ENCODE measurements at regions not wholly inside any gene's neighbourhood (a gene's known extent, or its start where the extent isn't known, plus 50 kb on each side); places are given as distances from the start of the nearest gene placed in this dataset.

DNA sequence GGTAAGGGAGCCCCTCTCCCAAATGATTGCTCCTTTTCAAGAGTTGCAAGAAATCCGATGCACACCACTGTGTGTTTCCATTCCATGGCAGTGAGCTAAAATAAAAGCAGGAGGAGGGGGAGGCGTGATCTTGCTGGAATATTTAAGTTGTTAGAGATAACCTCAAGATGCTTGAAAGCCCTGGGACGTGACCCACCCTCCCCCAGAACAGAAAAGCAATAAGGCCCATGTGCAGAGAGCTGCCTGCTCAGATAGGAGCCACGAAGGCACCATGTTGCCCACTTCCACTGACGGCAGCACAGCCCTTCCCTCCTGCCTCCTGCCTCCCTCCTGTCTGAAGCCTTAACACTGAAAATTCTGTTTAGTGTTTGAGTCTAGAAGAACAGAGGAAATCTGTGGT lies 432.6 kb upstream of the CDH4 start:
- TF ChIP-seq, protein P1, sequence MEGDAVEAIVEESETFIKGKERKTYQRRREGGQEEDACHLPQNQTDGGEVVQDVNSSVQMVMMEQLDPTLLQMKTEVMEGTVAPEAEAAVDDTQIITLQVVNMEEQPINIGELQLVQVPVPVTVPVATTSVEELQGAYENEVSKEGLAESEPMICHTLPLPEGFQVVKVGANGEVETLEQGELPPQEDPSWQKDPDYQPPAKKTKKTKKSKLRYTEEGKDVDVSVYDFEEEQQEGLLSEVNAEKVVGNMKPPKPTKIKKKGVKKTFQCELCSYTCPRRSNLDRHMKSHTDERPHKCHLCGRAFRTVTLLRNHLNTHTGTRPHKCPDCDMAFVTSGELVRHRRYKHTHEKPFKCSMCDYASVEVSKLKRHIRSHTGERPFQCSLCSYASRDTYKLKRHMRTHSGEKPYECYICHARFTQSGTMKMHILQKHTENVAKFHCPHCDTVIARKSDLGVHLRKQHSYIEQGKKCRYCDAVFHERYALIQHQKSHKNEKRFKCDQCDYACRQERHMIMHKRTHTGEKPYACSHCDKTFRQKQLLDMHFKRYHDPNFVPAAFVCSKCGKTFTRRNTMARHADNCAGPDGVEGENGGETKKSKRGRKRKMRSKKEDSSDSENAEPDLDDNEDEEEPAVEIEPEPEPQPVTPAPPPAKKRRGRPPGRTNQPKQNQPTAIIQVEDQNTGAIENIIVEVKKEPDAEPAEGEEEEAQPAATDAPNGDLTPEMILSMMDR (IDR thresholded peaks at IDR 0.05) = no peak
- no peak for TF ChIP-seq EZH2phosphoT487 (IDR thresholded peaks at IDR 0.05)
- TF ChIP-seq EZH2 (IDR thresholded peaks at IDR 0.05) = no peak
